AG20443 (cell line): ENCODE measurements at regions not wholly inside any gene's neighbourhood (a gene's known extent, or its start where the extent isn't known, plus 50 kb on each side); places are given as distances from the start of the nearest gene placed in this dataset.
"Not testable (repeated sequence)": the region's sequence is repeated elsewhere in the genome, so short reads cannot be mapped to it uniquely, and the experiment has no call there.

Experiments
- DNase-seq: peaks from one replicate; pipeline ENCODE4 v3.0.0; 2012; ENCODE audit warnings: low spot score, mixed read lengths

- DNase-seq = not testable (repeated sequence)
These were observed 82.4 kb upstream of the B3GAT1 start for GRCh38 chr11:134494395-134494794.

GRCh38 chr11:134492411-134492810 lies 80.4 kb upstream of the B3GAT1 start:
- DNase-seq = not testable (repeated sequence)

GRCh38 chr11:134489728-134490127 lies 77.7 kb upstream of the B3GAT1 start:
- no peak for DNase-seq

- no peak for DNase-seq
These were observed 76.9 kb upstream of the B3GAT1 start for GRCh38 chr11:134488913-134489312.

GRCh38 chr11:134488512-134488911 lies 76.5 kb upstream of the B3GAT1 start:
- DNase-seq = no peak

GRCh38 chr11:134487696-134488095 lies 75.7 kb upstream of the B3GAT1 start:
- DNase-seq = no peak

- no peak for DNase-seq
These were observed 74.7 kb upstream of the B3GAT1 start for GRCh38 chr11:134486704-134487103.

- DNase-seq = no peak
These were observed 74.1 kb upstream of the B3GAT1 start for GRCh38 chr11:134486106-134486505.

GRCh38 chr11:134485316-134485715 lies 73.3 kb upstream of the B3GAT1 start:
- no peak for DNase-seq

- no peak for DNase-seq
These were observed 71.8 kb upstream of the B3GAT1 start for GRCh38 chr11:134483857-134484256.

- no peak for DNase-seq
These were observed 71.2 kb upstream of the B3GAT1 start for GRCh38 chr11:134483291-134483690.

GRCh38 chr11:134482865-134483264 lies 70.8 kb upstream of the B3GAT1 start:
- no peak for DNase-seq

GRCh38 chr11:134481933-134482527 lies 70.0 kb upstream of the B3GAT1 start:
- DNase-seq = no peak

- DNase-seq = no peak
These were observed 69.1 kb upstream of the B3GAT1 start for GRCh38 chr11:134481135-134481534.

GRCh38 chr11:134480136-134480712 lies 68.2 kb upstream of the B3GAT1 start:
- no peak for DNase-seq

GRCh38 chr11:134479206-134480135 lies 67.4 kb upstream of the B3GAT1 start:
- DNase-seq = no peak

GRCh38 chr11:134478611-134479010 lies 66.6 kb upstream of the B3GAT1 start:
- no peak for DNase-seq

- no peak for DNase-seq
These were observed 66.1 kb upstream of the B3GAT1 start for GRCh38 chr11:134478176-134478575.

- DNase-seq = no peak
These were observed 65.4 kb upstream of the B3GAT1 start for GRCh38 chr11:134477486-134477885.

- DNase-seq = no peak
These were observed 64.5 kb upstream of the B3GAT1 start for GRCh38 chr11:134476435-134477021.

- DNase-seq = no peak
These were observed 63.9 kb upstream of the B3GAT1 start for GRCh38 chr11:134475951-134476350.

- DNase-seq = no peak
These were observed 62.9 kb upstream of the B3GAT1 start for GRCh38 chr11:134474942-134475341.
